Upper lobe of left lung (tissue), 6 donors: ENCODE measurements at regions not wholly inside any gene's neighbourhood (a gene's known extent, or its start where the extent isn't known, plus 50 kb on each side); places are given as distances from the start of the nearest gene placed in this dataset.

Source experiments
- ATAC-seq, 2 donors: fragments of 200-7000 bp; cut with Tn5 transposase; one replicate each; pipeline ENCODE4 v1.9.1; 2022; ENCODE audit warnings: mild to moderate bottlenecking in 2 of 2, moderate library complexity in 2 of 2; ENCODE audit not compliant: low FRiP score in 2 of 2
- DNase-seq, 2 donors: peaks; one replicate each; pipeline ENCODE4 v3.0.0-alpha.2; 2019 to 2020
- H3K27ac ChIP-seq, 4 donors: fragments of 200-600 bp; sonication (generic); one replicate each; pipeline ENCODE4 v1.5.1; 2016 to 2019
- H3K27me3 ChIP-seq, 4 donors: fragments of 200-600 bp; sonication (generic); one replicate each; pipeline ENCODE4 v1.5.1; 2017 to 2019
- H3K36me3 ChIP-seq, 4 donors: fragments of 200-600 bp; sonication (generic); one replicate each; pipeline ENCODE4 v1.5.1; 2016 to 2019
- H3K4me1 ChIP-seq, 4 donors: fragments of 200-600 bp; sonication (generic); one replicate each; pipeline ENCODE4 v1.5.1; 2018 to 2019
- H3K4me3 ChIP-seq, 4 donors: fragments of 200-600 bp; sonication (generic); one replicate each; pipeline ENCODE4 v1.5.1; 2017 to 2019; ENCODE audit warnings: mild to moderate bottlenecking in 2 of 4, moderate library complexity in 1 of 4
- H3K9me3 ChIP-seq, 4 donors: fragments of 200-600 bp; sonication (generic); one replicate each; pipeline ENCODE4 v1.5.1; 2018 to 2019
- EP300 ChIP-seq, 4 donors: sonication (generic); formaldehyde crosslinking; IDR thresholded peaks; one replicate each; pipeline ENCODE4 v1.5.1; 2017; ENCODE audit warnings: antibody characterized with exemption in 4 of 4, control low read depth in 2 of 4
- POLR2A ChIP-seq, 4 donors: fragments of 450-650 bp; IDR thresholded peaks; one replicate each; pipeline ENCODE4 v1.5.1; 2016 to 2017; ENCODE audit warnings: antibody characterized with exemption in 4 of 4, mild to moderate bottlenecking in 2 of 4
- POLR2AphosphoS5 ChIP-seq, 2 donors: sonication (generic); formaldehyde crosslinking; IDR thresholded peaks; one replicate each; pipeline ENCODE4 v1.5.1; 2017; ENCODE audit warnings: antibody characterized with exemption in 2 of 2
- WGBS, 2 donors: methylation state at CpG; one replicate each; pipeline ENCODE4 v1.1.5; 2017 to 2018; 5-methylcytosine and 5-hydroxymethylcytosine counted together
- TF ChIP-seq, protein P1 (sequence below), 6 experiments: fragments of 450-650 bp in 4 of 6; fragments of 200-600 bp in 2 of 6; sonication (generic) in 2 of 6; IDR thresholded peaks; one replicate each; pipeline ENCODE4 v1.5.1; 2016 to 2019; ENCODE audit warnings: antibody characterized with exemption in 6 of 6
- donor health status: DM: no; HTN: no; CAD: no; lungs with moderate emphysema.
- donor health status: DM: no; HTN: yes; CAD: no; lungs with severe emphysema.

DNA sequence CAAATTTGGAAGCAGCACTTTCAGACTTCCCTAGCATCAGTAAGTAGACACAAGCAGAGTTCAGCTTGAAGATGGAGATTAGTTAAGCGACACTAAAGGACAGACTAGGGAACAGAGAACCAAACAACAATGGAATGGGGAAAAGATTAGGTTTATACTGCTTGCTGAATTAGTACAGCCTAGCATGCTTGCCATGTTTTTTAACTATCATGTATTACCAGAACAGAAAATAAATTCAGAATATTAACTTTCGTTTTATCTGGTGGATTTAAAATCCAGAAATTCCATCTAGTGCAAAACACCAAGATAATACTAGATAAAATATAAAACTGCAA lies 451.5 kb upstream of the SLC10A2 start:
- no peaks in the 10 kb centered on the region for H3K36me3 ChIP-seq
- H3K4me3 ChIP-seq = no peak overlapping the region
- no peak for DNase-seq
- 69 to 84% methylated on average over 2 of the region's 2 CpGs for WGBS, 2 donors
- TF ChIP-seq, protein P1, sequence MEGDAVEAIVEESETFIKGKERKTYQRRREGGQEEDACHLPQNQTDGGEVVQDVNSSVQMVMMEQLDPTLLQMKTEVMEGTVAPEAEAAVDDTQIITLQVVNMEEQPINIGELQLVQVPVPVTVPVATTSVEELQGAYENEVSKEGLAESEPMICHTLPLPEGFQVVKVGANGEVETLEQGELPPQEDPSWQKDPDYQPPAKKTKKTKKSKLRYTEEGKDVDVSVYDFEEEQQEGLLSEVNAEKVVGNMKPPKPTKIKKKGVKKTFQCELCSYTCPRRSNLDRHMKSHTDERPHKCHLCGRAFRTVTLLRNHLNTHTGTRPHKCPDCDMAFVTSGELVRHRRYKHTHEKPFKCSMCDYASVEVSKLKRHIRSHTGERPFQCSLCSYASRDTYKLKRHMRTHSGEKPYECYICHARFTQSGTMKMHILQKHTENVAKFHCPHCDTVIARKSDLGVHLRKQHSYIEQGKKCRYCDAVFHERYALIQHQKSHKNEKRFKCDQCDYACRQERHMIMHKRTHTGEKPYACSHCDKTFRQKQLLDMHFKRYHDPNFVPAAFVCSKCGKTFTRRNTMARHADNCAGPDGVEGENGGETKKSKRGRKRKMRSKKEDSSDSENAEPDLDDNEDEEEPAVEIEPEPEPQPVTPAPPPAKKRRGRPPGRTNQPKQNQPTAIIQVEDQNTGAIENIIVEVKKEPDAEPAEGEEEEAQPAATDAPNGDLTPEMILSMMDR (IDR thresholded peaks at IDR 0.05) = no peak
- TF ChIP-seq POLR2A (IDR thresholded peaks at IDR 0.05) (no peak), EP300 (IDR thresholded peaks at IDR 0.05) (no peak), POLR2AphosphoS5 (IDR thresholded peaks at IDR 0.05) (no peak)
- no peak overlapping the region for H3K27ac ChIP-seq
- H3K27me3 ChIP-seq = no peaks in the 10 kb centered on the region
- no peaks in the 10 kb centered on the region for H3K9me3 ChIP-seq
- no peaks in the 10 kb centered on the region for H3K4me1 ChIP-seq
- no peak for ATAC-seq

DNA sequence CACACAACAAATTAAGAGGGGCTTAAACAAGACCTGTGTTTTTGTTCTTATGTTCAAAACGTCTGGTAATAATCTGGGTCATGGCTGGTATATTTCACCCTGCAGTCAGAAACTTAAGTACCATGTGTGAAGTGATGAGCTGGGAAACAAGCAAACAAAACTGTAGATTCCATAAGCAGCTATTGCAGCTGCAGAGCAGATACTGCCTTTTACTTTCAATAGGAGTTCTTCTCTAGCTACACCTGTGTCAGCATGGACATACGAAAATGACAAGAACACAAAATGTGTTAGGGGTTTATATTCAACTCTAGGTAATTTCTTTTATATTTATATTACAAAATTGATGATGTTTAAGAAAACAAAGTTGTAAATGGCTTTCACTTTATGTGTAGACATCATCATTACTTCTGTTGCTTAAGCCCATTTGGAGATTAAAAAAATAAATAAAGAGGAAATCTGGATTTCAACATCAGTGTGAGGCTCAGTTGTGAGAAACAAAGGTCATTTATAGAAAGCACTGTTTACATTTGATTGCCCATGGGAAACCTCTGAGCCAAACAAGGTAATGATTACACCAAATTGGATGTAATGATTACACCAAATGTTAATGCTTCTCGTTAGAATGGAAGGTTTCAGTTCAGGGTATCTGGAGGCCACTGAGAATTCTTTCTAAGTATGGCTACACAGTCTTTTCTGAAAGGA lies 451.0 kb upstream of the SLC10A2 start:
- H3K27ac ChIP-seq = no peak overlapping the region
- no peak for DNase-seq
- no peaks in the 10 kb centered on the region for H3K36me3 ChIP-seq
- no peaks in the 10 kb centered on the region for H3K27me3 ChIP-seq
- no peak for TF ChIP-seq EP300 (IDR thresholded peaks at IDR 0.05)
- TF ChIP-seq POLR2A (IDR thresholded peaks at IDR 0.05) = no peak
- TF ChIP-seq POLR2AphosphoS5 (IDR thresholded peaks at IDR 0.05) = no peak
- TF ChIP-seq, protein P1 (IDR thresholded peaks at IDR 0.05) = no peak
- H3K4me3 ChIP-seq = no peak overlapping the region
- no peaks in the 10 kb centered on the region for H3K9me3 ChIP-seq
- no peaks in the 10 kb centered on the region for H3K4me1 ChIP-seq
- 58 to 67% methylated on average over 3 of the region's 3 CpGs for WGBS, 2 donors
- no peak for ATAC-seq

DNA sequence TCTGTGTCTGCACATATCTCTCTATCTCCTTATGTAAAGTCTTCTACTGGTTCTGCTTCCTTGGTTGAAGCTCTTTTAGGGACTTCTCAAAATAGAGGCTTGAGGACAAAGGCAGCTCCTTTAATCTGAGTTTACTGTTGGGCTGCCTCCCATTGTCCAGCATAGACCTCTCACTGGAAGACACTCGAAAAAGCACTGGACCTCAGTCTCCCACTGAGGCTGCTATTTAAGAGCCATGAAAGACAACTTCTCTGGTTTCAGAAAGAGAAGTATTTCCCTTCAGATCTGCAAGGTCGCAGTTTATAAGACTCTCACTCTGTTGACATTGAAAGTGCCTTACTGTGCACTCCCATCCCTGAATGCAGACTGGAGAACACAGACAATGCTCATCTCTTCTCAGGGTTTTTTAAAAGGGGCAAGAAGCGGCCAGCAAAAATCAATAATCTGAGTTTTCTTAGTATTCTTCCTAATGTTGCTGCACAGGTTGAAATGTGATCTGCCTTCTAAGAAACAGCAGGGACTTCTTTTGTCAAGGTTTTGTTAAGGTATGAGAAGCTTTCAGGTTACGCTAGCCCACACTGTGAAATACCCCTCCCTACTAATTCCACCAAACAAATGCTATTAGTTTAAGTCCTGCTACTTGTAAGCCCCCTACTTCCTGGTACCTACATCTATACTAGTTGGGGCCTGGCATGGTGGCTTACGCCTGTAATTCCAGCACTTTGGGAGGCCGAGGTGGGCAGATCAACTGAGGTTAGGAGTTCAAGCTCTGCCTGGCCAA lies 450.0 kb upstream of the SLC10A2 start:
- no peak for TF ChIP-seq EP300 (IDR thresholded peaks at IDR 0.05)
- TF ChIP-seq, protein P1 (IDR thresholded peaks at IDR 0.05) = no peak
- TF ChIP-seq POLR2A (IDR thresholded peaks at IDR 0.05) = no peak
- H3K9me3 ChIP-seq = no peaks in the 10 kb centered on the region
- H3K4me1 ChIP-seq = no peaks in the 10 kb centered on the region
- ATAC-seq (no peak), DNase-seq (no peak)
- no peak overlapping the region for H3K4me3 ChIP-seq
- no peaks in the 10 kb centered on the region for H3K27me3 ChIP-seq
- 79 to 88% methylated on average over 6 of the region's 6 CpGs for WGBS, 2 donors
- H3K36me3 ChIP-seq = no peaks in the 10 kb centered on the region
- no peak overlapping the region for H3K27ac ChIP-seq

DNA sequence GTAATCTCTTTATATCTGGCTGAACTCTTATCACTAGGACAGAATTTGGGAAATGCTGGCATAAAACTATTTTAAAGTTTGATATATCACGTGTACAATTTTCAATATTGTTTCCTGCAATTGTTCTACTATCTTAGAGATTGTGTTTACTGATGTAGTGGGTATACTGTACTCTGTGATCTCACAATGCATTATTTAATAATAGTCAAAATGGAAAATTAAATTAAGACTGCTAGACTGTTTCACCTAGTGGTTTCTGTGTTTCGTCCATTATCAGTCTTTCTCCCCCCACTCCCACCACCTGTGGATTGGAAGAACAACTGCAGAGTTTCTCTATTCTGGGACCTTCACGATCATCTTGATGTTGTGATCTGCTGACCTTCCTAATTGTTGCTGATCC lies 449.2 kb upstream of the SLC10A2 start:
- H3K4me1 ChIP-seq = no peaks in the 10 kb centered on the region
- 74% methylated on average over 3 of the region's 3 CpGs for WGBS, 2 donors
- no peak for TF ChIP-seq EP300 (IDR thresholded peaks at IDR 0.05)
- no peaks in the 10 kb centered on the region for H3K27me3 ChIP-seq
- no peaks in the 10 kb centered on the region for H3K36me3 ChIP-seq
- H3K9me3 ChIP-seq = no peaks in the 10 kb centered on the region
- DNase-seq (no peak), ATAC-seq (no peak)
- no peak overlapping the region for H3K27ac ChIP-seq
- no peak overlapping the region for H3K4me3 ChIP-seq

DNA sequence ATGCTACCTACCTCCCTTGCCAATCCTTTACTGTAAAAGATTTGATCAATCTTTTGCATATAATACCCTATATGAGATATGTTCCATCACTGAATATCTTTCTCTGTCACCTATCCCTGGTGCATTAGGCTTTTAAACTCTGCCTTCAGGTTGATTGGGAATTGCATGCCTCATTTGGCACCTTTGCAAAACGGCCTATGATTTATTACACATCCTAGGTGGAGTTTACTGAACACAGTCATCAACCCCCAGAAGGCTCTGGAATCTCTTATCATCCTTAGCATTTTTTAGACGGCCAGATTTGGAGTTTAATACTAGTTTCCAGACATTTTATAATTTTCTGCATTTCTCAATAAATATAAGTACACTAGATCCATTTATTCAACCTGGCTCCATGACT lies 448.4 kb upstream of the SLC10A2 start:
- Histone ChIP-seq H3K27me3 (no peaks in the 10 kb centered on the region), H3K9me3 (no peaks in the 10 kb centered on the region)

More for the DNA sequence above, 448.4 kb upstream of the SLC10A2 start:
- TF ChIP-seq POLR2AphosphoS5 (IDR thresholded peaks at IDR 0.05) = no peak
- TF ChIP-seq EP300 (IDR thresholded peaks at IDR 0.05) = no peak
- TF ChIP-seq, protein P1 (IDR thresholded peaks at IDR 0.05) = no peak
- TF ChIP-seq POLR2A (IDR thresholded peaks at IDR 0.05) = no peak
- DNase-seq = no peak
- 31 to 34% methylated on average over 2 of the region's 2 CpGs for WGBS, 2 donors
- no peak overlapping the region for H3K4me3 ChIP-seq
- H3K4me1 ChIP-seq = no peaks in the 10 kb centered on the region
- no peak overlapping the region for H3K27ac ChIP-seq
- no peak for ATAC-seq
- H3K36me3 ChIP-seq = no peaks in the 10 kb centered on the region
